Hypothalamus (tissue), 51 donors: ENCODE measurements at regions not wholly inside any gene's neighbourhood (a gene's known extent, or its start where the extent isn't known, plus 50 kb on each side); places are given as distances from the start of the nearest gene placed in this dataset.
"Not testable (repeated sequence)": the region's sequence is repeated elsewhere in the genome, so short reads cannot be mapped to it uniquely, and the experiment has no call there.

Experiments used
- DNase-seq, 51 donors: peaks; one replicate each; lab custom pipeline; 2025; lab: John Stamatoyannopoulos, UW

DNA sequence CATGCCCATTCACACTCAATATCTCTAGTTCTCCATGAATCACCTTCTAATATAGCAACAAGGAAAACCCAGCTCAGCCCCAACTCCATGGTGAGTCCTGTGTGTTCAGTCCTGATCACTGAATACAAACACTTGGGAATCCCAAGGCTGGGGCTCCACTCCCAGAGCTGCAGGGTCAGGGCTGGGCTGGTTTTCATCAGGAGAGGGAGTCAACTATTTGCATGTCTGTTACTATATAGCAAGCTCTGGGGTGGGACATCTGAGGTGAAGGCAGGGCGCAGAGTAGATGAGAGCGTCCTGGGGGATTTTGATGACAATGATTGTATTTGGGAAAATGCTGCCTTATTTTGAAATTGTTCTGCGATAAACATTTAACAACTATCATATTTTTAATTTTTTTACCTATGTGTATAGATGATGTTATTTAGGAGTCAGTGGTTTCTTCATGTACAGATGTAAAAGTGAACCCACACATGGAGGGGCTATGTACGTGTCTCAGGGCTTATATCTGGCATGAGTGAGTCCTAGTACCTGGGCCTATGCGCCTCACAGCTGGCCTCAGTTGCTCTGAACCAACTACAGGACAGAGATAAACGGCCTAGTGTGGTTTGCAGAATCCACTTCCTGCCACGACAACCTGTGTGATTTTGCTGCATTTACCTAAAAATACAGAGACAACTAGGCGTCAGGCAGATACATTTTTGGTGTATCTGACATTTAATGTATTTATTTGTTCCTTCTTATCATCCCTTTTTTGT, 603.7 kb downstream of the TMEM121 start:
- DNase-seq: not testable (repeated sequence)

DNA sequence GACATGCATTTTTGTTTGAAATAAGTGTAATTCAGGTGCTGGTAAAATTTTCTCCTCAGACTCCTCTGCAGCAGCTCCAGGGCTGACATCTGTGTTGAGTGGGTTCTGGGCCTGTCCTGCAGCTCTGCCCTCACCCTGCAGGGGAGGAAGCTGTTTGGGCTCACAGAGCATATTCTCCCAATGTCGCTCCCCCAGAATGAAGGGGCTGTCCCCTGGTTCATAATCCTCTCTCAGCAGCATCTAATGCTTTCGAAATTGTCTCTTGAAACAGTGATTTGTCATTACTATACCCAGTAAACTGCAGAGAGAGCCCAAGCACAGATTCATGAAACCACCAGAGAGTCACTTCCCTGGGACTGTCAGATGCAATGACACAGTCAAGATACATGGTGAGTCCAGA, 606.7 kb downstream of the TMEM121 start:
- DNase-seq: not testable (repeated sequence)

DNA sequence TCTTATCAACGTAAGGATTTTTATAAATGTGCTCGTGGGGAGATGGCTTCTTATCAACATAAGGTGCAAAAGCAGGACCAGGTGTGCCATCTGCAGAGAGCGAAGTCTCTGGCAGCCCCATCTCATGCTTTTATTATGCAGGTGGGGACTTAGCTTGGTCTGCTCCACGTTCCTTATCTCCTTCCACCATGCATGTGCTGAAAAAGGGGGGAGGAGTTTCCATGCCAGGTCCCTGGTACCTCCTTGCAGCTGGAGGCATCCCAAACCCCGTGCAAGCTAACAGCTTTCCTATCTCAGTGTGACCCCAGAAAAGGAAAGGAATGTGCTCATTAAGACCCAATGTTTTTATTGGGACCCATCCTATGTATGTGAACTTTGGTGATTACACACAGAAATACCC, 608.5 kb downstream of the TMEM121 start:
- DNase-seq: no peak

DNA sequence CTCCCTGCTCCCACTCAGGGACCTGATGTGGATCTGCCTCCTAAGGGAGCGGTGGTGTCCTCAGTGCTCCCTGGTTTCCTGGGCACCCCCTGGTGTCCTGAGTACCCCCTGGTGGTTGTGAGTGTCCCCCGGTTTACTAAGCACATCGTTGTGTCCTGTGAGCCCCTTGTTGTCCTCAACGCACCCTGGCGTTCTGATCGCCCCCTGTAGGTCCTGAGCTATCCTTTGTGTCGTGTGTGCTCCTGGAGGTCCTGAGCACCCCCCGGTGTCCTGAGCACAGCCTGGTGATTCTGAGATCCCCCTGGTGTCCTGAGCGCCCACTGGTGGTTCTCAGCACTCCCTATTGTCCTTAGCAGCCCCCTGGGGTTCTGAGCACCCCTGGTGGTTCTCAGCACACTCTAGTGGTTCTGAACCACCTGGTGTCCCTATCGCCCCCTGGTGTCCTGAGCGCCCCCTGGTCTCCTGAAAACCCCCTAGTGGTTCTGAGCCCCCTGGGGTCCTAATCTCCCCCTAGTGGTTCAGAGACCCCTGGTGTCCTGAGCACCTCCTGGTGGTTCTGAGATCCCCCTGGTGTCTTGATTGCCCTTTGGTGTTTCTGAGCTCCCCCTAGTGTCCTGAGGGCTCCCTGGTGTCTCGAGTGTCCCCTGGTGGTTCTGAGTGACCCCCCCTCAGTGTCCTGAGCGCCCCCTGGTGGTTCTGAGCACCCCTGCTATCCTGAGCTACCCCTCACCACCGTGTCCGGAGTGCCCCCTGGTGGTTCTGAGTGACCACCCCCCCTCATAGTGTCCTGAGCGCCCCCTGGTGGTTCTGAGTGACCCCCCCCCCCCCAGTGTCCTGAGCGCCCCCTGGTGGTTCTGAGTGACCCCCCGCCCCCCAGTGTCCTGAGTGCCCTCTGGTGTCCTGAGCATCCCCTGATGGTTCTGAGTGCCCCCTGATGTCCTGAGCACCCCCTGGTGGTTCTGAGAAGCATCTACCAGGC, 615.1 kb downstream of the TMEM121 start:
- DNase-seq: no peak

DNA sequence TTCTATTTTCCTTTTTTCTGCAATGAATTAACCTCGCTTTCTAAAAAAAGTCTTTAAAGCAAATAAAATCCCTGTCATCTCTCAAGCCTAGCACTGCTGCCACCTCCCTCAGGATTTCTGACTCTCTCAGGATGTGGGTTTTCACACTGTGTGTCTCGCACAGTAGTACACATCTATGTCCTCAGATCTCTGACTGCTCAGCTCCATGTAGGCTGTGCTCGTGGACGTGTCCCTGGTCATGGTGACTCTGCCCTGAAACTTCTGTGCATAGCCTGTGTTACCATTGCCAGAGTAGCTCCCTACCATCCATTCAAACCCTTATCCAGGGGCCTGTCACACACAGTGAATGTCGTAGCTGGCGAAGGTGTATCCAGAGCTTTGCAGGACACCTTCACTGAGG, 619.3 kb downstream of the TMEM121 start:
- DNase-seq: not testable (repeated sequence)

DNA sequence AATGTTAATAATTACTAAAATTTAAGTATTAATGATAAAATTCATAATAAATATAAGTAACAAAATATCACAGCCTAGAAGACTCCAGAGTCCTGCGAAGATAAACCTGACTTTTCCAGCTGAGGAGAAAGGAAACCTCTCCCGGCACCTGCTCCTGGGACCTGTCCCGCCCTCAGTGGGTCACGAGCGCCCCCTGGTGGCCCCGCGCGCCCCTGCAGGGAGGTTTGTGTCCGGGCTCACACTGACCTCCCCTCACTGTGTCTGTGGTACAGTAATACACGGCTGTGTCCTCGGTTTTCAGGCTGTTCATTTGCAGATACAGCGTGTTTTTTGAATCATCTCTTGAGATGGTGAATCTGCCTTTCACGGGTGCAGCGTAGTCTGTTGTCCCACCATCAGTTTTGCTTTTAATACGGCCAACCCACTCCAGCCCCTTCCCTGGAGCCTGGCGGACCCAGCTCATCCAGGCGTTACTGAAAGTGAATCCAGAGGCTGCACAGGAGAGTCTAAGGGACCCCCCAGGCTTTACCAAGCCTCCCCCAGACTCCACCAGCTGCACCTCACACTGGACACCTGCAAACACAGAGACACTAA, 627.1 kb downstream of the TMEM121 start:
- DNase-seq: peak in 44 of 51 donors; percentile 1 to 79 (median 22)

DNA sequence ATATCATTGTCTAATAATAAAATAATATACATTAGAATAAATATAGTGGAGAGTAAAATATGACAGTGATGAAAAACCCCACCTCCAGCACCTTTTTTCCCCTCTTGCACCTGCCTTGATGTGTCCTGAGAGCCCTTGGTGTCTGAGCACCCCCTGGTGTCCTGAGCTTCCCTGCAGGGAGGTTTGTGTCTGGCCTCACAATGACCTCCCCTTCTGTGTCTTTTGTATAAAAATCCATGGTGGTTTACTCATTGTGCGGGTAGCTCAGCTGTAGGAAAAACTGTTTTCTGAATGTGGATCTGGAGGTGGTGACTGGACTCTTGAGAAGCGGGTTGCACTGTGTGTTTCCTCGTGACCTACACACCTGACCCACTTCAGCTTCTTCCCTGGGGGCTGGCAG, 636.9 kb downstream of the TMEM121 start:
- DNase-seq: no peak

DNA sequence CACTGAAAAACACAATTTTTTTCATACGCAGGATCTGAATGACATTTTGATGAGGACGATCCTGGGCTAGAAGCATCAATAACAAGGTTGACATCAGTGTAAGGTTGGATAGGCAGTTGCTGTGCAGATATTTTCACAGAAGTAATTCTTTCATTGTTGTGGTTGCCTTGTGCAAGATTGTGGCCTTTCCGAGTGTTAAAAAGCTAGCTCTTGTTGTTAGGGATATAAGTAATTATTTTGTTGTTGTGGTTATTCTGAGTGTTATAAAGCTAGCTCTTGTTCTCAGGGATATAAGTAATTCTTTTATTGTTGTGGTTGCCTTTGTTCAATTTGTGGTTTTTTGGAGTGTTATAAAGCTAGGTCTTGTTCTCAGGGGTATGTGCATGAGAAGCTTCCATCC, 637.4 kb downstream of the TMEM121 start:
- not testable (repeated sequence) for DNase-seq

DNA sequence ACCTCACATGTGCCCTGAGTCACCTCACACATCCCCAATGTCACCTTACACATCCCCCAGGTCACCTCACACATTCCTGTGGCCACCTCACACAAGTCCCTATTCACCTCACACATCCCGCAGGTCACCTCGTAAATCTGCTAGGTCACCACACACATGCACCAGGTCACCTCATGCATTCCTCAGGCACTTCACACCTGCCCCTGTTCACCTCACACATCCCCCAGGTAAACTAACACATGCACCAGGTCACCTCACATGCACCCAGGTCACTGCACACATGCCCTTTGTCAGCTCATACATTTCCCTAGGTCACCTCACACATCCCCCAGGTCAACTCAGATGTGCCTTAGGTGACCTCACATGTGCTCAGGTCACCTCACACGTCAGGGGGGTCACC, 639.8 kb downstream of the TMEM121 start:
- no peak for DNase-seq

DNA sequence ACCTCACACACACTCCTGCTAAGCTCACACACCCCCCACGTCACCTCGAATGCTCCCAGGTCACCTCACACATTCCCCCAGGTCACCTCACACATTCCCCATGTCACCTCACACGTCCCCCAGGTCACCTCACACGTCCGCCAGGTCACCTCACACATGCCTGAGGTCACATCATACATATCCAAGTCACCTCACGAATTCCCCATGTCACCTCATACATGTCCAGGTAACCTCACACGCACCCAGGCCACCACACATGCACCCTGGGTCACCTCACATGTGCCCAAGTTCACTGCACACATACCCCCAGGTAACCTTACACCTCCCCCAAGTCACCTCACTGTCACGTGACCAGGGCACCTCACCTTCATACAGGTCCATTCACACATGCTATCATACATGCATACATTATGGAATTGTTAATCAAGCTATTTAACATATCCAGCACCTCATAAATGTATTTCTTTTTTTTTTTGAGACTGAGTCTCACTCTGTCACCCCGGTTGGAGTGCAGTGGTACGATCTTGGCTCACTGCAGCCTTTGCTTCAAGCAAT, 640.3 kb downstream of the TMEM121 start:
- DNase-seq: no peak

DNA sequence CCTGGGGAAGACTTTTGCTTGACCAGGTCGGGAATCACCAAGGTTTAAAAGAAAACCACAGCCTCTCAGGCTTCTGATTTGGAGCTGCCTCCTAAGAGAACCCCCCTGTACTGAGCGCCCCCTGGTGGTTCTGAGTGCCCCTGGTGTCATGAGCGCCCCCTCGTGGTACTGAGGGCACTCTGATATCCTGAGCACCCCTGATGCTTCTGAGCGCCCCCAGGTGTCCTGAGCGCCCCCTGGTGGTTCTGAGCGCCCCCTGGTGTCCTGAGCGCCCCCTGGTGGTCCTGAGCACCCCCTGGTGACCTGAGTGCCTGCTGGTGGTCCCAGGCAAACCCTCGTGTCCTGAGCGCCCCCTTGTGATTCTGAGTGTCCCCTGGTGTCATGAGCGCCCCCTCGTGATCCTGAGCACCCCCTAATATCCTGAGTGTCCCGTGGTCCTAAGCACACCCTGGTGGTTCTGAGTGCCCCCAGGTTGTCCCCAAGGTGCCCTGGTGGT, 643.8 kb downstream of the TMEM121 start:
- DNase-seq: not testable (repeated sequence)

DNA sequence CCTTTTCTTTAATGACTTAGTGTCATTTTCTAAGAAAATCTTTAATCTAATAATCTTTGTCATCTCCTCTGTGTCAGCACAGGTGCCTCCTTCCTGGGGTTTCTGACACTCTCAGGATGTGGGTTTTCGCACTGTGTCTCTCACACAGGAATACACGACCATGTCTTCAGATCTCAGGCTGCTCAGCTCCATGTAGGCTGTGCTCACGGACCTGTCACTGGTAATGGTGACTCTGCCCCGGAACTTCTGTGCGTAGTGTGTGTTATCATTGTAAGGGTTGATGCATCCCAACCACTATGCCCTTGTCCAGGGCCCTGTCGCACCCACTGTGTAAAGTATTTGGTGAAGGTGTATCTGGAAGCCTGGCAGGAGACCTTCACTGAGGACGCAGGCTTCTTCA, 647.8 kb downstream of the TMEM121 start:
- DNase-seq: no peak

DNA sequence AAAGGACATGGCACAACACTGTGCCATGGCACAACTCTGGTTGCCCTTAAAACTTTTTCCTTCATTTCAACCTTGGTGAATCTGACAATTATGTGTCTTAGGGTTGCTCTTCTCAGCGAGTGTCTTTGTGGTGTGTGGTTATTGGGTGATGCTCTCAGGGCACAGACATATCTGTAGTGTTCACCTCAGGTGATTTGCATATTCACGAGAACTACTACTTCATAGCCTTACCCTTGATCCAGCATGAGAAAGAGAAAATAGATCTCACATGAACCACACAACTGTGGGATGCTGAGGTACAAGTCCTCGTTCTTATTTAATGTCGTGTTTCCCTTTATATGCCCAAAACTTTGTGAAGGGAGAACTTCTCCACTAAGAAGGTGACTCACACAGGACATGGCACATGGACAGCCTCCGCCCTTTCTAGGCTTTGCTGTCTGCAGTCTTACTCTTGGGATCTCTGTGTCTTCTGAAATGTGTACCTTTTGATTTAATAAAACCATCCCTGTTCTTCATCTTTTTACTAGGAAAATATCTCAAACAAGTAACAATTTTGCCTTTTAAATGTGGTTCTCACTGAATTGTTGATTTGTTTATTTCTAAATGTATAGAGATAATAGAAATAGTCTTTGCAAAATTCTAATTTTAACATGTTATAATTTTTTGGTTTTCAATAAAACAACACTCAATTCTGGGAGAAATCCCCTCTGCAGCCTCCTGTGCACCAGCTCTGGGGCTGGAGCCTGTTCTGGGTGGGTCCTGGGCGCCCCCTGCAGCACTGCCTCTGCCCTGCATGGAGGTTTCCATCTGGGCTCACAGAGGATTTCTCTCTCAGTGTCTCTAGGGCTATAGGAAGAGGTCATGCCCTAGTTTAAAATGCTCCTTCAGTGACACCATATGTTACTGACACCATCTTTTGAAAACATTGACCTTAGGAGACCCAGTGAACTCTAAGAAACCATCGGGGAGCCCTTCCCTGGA, 651.2 kb downstream of the TMEM121 start:
- DNase-seq: not testable (repeated sequence)

DNA sequence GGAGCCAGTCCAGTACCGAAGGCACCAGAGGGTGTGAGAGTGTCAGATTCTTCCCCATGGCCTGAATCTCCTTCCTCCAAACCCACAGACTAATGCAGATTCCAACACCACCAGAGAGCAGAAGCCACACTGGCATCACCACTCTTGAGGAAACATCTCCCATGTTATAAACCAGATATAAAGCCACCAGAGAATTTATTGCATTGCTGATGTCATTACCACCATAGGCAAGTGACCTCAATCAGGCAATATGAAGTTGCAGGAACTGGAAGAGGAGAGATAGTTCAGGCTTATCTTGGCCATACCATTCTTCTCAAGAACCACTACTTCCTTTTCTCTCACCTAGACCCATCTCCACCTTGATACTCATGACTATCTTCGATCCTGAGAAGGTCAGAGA, 653.4 kb downstream of the TMEM121 start:
- no peak for DNase-seq

DNA sequence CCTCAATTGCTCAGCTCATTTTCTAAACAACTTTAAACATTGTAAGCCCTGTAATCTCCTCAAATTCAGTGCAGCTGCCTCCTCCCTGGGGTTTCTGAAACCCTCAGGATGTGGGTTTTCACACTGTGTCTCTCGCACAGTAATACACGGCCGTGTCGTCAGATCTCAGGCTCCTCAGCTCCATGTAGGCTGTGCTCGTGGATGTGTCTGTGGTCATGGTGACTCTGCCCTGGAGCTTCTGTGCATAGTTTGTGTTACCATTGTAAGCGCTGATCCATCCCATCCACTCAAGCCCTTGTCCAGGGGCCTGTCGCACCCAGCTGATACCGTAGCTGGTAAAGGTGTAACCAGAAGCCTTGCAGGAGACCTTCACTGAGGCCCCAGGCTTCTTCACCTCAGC, 658.4 kb downstream of the TMEM121 start:
- not testable (repeated sequence) for DNase-seq

DNA sequence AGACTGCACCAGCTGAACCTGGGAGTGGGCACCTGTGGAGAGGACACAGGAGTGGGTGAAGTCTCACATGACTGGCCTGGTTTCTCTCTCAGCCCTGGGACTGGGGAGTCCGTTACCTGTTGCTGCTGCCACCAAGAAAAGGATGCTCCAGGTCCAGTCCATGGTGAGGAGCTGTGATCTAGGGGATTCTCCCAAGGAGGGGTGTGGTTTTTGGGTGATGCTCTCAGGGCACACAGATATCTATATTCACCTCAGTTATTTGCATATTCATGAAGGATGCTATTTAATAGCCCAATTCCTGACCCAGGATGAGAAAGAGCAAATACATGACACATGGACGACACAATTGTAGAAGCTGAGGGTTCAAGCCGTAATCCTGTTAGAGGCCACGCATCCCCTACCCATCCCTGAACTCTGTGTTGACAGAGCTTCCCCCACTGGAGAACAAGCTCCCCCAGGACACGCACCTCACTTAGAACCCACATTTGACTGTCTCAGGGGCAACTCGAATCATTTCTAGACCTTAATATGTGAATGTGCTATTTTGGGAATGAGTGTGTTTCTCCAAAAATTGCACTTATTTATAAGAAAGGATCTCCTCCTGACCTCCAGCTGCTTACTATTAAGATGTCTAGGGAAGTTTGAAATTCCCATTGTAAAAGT, 658.9 kb downstream of the TMEM121 start:
- not testable (repeated sequence) for DNase-seq

DNA sequence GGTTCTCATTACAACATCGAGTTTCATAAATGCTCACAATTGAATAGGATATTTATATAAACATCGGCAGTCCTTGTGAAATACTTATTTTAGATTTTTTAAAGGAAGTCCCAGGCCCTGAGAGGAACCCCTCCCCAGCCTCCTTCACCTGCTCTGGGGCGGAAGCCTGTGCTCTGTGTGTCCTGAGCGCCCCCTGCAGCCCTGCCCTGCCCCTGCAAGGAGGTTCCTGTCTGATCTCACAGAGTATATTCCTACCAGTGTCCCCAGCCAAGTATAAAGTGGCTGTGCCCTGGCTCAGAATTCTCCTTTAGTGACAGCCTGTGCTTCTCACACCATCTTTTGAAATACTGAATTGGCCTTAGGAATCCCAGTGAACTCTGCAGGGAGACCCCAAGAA, 659.5 kb downstream of the TMEM121 start:
- DNase-seq: no peak

DNA sequence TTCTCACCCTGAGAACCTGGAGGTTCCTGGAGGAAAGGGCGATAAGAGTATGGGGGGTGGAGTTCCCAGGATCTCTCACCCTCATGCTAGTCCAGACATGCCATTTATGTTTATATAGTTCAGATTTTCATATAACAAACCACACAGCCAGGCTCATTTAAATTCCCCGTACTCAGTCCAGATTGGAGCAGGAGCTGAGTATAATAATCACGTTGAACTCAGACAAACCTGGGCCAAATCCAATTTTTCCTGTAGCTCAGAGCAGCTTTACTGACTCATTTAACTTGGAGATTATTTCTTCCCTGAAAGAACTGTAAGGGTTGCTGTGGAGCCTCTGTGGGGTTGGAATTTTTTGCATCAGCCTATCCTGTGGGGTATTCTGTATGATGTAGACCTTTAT, 660.8 kb downstream of the TMEM121 start:
- no peak for DNase-seq

DNA sequence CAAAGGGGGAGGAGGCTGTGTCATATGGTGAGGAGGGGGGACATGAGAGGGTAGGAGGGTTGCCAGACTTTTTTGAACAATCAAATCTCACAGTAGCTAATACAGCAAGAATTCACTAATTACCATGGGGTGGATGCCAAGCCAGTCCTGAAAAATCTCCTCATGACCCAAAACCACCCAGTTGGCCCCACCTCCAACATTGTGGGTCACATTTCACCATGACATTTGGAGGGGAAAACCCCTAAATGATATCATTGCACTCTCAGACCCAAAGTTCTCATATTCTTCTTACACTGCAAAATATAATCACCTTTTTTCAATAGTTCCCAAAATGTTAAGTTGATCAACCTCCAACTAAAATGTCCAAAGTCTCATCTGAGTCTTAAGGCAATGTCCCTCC, 666.3 kb downstream of the TMEM121 start:
- DNase-seq: not testable (repeated sequence)
